MCF 10A (cell line): ENCODE measurements at regions not wholly inside any gene's neighbourhood (a gene's known extent, or its start where the extent isn't known, plus 50 kb on each side); places are given as distances from the start of the nearest gene placed in this dataset.
"Not testable (repeated sequence)": the region's sequence is repeated elsewhere in the genome, so short reads cannot be mapped to it uniquely, and the experiment has no call there.

Experiments
- BruUV-seq: library from RNA; stranded (reverse); fragments of 400-500 nt; replicated peaks from 2 replicates; lab custom pipeline; 2021; lab: Mats Ljungman, UMichigan
- CTCF ChIA-PET: fragments of 300-600 bp; sonication (Branson Sonifier 250); formaldehyde crosslinking; extraction: SDS; loops from one replicate; lab custom pipeline; 2021; ENCODE audit warnings: antibody characterized with exemption, inconsistent platforms; lab: Yijun Ruan, JAX
- POLR2A ChIA-PET: fragments of 300-600, 350-650 bp; sonication (Branson Sonifier 250); formaldehyde crosslinking; extraction: SDS; loops from one replicate; lab custom pipeline; 2020; ENCODE audit warnings: antibody characterized with exemption, inconsistent platforms; lab: Yijun Ruan, JAX
- DNase-seq: peaks from one replicate; pipeline ENCODE4 v3.0.0-alpha.2; 2018; ENCODE audit not compliant: unreplicated experiment
- H3K27ac Mint-ChIP-seq: one replicate; pipeline ENCODE4 v1.8.0; 2022; ENCODE audit warnings: mild to moderate bottlenecking, low read depth, mixed read lengths; ENCODE audit not compliant: unreplicated experiment
- H3K27me3 Mint-ChIP-seq: one replicate; pipeline ENCODE4 v1.8.0; 2022; ENCODE audit warnings: mixed read lengths; ENCODE audit not compliant: insufficient read depth, unreplicated experiment
- H3K36me3 Mint-ChIP-seq: one replicate; pipeline ENCODE4 v1.8.0; 2022; ENCODE audit warnings: mild to moderate bottlenecking, moderate library complexity, mixed read lengths; ENCODE audit not compliant: insufficient read depth, unreplicated experiment
- H3K4me1 Mint-ChIP-seq: one replicate; pipeline ENCODE4 v1.8.0; 2022; ENCODE audit warnings: mixed read lengths; ENCODE audit not compliant: insufficient read depth, unreplicated experiment
- H3K4me3 Mint-ChIP-seq: one replicate; pipeline ENCODE4 v1.8.0; 2022; ENCODE audit warnings: mild to moderate bottlenecking, moderate library complexity, mixed read lengths; ENCODE audit not compliant: unreplicated experiment
- H3K9me3 Mint-ChIP-seq: one replicate; pipeline ENCODE4 v1.8.0; 2022; ENCODE audit warnings: mixed read lengths; ENCODE audit not compliant: unreplicated experiment
- CTCF ChIP-seq: fragments of 200-600 bp; IDR thresholded peaks from one replicate; pipeline ENCODE4 v1.8.0; 2022; ENCODE audit warnings: antibody characterized with exemption, mild to moderate bottlenecking; ENCODE audit not compliant: unreplicated experiment
- intact Hi-C: fragments of 100-400 bp; cut with micrococcal nuclease; formaldehyde crosslinking; loops from 2 replicates; pipeline ENCODE4 v1.14.1; 2022

- BruUV-seq, result no TSS peak
- CTCF ChIA-PET, result no interaction called here
- peaks cover 6% of the 10 kb centered on the region for H3K36me3 Mint-ChIP-seq
- H3K4me3 Mint-ChIP-seq, result no peak overlapping the region
- no peak overlapping the region for H3K27ac Mint-ChIP-seq
- no peaks in the 10 kb centered on the region for H3K9me3 Mint-ChIP-seq
- DNase-seq, result no peak
- no peaks in the 10 kb centered on the region for H3K4me1 Mint-ChIP-seq
- intact Hi-C loops, result no loop called here
- POLR2A ChIA-PET, result no interaction called here
- TF ChIP-seq CTCF, result no peak
- H3K27me3 Mint-ChIP-seq, result peaks cover 84% of the 10 kb centered on the region
Measured at GRCh38 chr11:115642660-115643059, 138.4 kb upstream of the CADM1 start.

- DNase-seq, result no peak
- BruUV-seq, result no TSS peak
- no peaks in the 10 kb centered on the region for H3K9me3 Mint-ChIP-seq
- H3K27ac Mint-ChIP-seq, result no peak overlapping the region
- CTCF ChIA-PET, result interaction anchor here (0.5 kb wide), 1 partner anchor 538 kb away, joined by 3 read pairs; no protein-coding TSS in a partner anchor
- POLR2A ChIA-PET, result no interaction called here
- no peak overlapping the region for H3K4me3 Mint-ChIP-seq
- H3K4me1 Mint-ChIP-seq, result no peaks in the 10 kb centered on the region
- H3K27me3 Mint-ChIP-seq, result peaks cover 72% of the 10 kb centered on the region
- H3K36me3 Mint-ChIP-seq, result peaks cover 4% of the 10 kb centered on the region
- intact Hi-C loops, result no loop called here
- no peak for TF ChIP-seq CTCF
Measured at GRCh38 chr11:115637599-115638241, 133.5 kb upstream of the CADM1 start.

GRCh38 chr11:115636753-115637527, 132.7 kb upstream of the CADM1 start:
- Mint-ChIP-seq H3K4me1 (no peaks in the 10 kb centered on the region), H3K9me3 (no peaks in the 10 kb centered on the region), H3K27me3 (peaks cover 67% of the 10 kb centered on the region), H3K36me3 (no peaks in the 10 kb centered on the region), H3K4me3 (no peak overlapping the region), H3K27ac (no peak overlapping the region)
- intact Hi-C loops, result no loop called here
- no peak for DNase-seq
- TF ChIP-seq CTCF, result no peak
- ChIA-PET CTCF (interaction anchor here (0.5 kb wide), 1 partner anchor 539 kb away, joined by 3 read pairs; no protein-coding TSS in a partner anchor), POLR2A (no interaction called here)
- no TSS peak for BruUV-seq

GRCh38 chr11:115633977-115634376, 129.8 kb upstream of the CADM1 start:
- H3K4me1 Mint-ChIP-seq, DNase-seq, H3K36me3 Mint-ChIP-seq, intact Hi-C loops, H3K9me3 Mint-ChIP-seq, BruUV-seq, H3K4me3 Mint-ChIP-seq, POLR2A ChIA-PET, CTCF ChIA-PET, H3K27ac Mint-ChIP-seq: not testable (repeated sequence)
- H3K27me3 Mint-ChIP-seq, result peaks cover 63% of the 10 kb centered on the region
